ENCODE measurements at regions not wholly inside any gene's neighbourhood (a gene's known extent, or its start where the extent isn't known, plus 50 kb on each side); places are given as distances from the start of the nearest gene placed in this dataset.

- TF ChIP-seq, protein P1, sequence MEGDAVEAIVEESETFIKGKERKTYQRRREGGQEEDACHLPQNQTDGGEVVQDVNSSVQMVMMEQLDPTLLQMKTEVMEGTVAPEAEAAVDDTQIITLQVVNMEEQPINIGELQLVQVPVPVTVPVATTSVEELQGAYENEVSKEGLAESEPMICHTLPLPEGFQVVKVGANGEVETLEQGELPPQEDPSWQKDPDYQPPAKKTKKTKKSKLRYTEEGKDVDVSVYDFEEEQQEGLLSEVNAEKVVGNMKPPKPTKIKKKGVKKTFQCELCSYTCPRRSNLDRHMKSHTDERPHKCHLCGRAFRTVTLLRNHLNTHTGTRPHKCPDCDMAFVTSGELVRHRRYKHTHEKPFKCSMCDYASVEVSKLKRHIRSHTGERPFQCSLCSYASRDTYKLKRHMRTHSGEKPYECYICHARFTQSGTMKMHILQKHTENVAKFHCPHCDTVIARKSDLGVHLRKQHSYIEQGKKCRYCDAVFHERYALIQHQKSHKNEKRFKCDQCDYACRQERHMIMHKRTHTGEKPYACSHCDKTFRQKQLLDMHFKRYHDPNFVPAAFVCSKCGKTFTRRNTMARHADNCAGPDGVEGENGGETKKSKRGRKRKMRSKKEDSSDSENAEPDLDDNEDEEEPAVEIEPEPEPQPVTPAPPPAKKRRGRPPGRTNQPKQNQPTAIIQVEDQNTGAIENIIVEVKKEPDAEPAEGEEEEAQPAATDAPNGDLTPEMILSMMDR (IDR thresholded peaks at IDR 0.05; ENCODE audit: insufficient read depth, low read length) = no peak
- TF ChIP-seq REST (IDR thresholded peaks at IDR 0.05; ENCODE audit: insufficient replicate concordance, low read depth) (no peak), POLR2AphosphoS5 (IDR thresholded peaks at IDR 0.05; ENCODE audit: low read depth) (no peak)
Measured at GRCh38 chr12:91901381-91902074, 244.1 kb downstream of the BTG1 start.
